ENCODE measurements at regions not wholly inside any gene's neighbourhood (a gene's known extent, or its start where the extent isn't known, plus 50 kb on each side); places are given as distances from the start of the nearest gene placed in this dataset.

- no peak for TF ChIP-seq CTCF (IDR thresholded peaks at IDR 0.05)
- no peak for TF ChIP-seq POLR2A (IDR thresholded peaks at IDR 0.05)
Measured at GRCh38 chr14:22397221-22397737, 191.7 kb downstream of the DAD1 start.
